GM21723 (cell line): ENCODE measurements at regions not wholly inside any gene's neighbourhood (a gene's known extent, or its start where the extent isn't known, plus 50 kb on each side); places are given as distances from the start of the nearest gene placed in this dataset.

ENCODE experiments used
- ATAC-seq: cut with Tn5 transposase; IDR thresholded peaks from one replicate; pipeline ENCODE4 v1.9.1; 2021; ENCODE audit warnings: mild to moderate bottlenecking, moderate library complexity; ENCODE audit not compliant: unreplicated experiment

DNA sequence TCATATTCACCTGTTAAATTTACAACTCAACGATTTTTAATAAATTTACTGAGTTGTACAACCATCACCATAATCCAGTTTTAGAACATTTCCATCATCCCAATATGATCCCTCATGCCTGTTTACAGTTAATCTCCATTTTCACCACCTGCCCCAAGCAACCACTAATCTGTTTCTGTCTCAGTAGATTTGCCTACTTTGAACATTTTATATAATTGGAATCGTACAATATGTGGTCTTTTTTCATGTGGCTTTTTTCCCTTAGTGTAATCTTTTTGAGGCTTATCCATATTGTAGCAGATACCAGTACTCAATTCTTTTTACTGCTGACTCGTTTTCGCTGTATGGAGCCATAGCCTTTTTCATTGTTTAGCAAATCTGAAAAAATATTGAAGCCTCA is 123.3 kb upstream of the STT3B start:
- no peak for ATAC-seq

DNA sequence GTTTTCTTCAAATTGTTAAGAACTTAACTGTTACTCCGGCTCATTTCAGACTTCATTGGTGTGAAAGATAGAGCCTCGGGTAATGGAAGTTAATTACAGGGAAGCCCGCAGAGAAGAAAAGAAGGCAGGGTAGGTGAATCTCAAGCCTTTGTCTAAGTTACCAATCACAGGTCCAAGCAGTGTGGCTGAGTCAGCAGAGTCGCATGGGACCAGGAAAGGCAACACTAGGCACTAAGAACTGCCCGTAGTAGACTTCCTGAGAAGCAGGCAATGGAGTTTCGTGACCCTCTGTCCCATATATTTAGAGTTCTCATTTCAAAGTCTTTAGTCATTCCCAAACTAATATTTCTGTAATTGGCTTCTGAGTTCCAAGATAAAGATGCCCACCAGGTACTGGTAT is 122.9 kb upstream of the STT3B start:
- ATAC-seq: no peak

DNA sequence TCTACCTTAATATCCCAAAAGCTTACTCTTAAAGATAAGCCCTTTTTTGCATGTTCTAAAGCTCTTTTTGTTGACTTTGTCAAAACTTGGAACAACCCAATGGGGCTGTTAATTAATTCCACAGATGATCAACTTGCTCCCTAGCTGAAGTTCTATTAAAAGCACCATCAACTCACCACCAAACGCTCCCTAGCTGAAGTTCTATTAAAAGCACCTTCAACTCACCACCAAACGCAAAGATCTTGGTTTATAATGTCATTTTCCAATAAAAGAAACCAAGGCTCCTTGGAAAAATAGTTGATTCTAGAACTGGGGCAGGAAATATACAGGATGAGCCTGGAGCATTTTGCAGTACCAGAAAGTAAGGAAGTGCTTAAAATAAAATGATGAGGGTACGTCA is 122.3 kb upstream of the STT3B start:
- ATAC-seq: no peak

DNA sequence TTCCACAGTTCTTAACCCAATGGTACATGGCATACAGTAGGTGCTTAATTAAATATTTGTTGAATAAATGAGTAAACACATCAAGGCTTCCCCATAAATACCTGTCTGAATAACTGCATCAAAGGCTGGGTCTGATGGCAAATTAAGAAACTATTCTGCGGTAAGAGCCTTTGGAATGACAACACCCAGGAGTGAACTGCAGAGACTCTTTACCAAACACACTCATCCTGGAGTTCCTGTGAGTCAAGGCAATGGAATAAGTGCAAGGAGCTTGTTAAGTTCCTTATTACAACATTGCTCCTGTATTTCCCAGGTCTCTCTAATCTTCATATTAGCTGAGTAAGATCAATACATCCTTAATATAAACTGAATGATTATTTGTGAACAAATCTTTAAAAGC is 119.9 kb upstream of the STT3B start:
- ATAC-seq: no peak

DNA sequence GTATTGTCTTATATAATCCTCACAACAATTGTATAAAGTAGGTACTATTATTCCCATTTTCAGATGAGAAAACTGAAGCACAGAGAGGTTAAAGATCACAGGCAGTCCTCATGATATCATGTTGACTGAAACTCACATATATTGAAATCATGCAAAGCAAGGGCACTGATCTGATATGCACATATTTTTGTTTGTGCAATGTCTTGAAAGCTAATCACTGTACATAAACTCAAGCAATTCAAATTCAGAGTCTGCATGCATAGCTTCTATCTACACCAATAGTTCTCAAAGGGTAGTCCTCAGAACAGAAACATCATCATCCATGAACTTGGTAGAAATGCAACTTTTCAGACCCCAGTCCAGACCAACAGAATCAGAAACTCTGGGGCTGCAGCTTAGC is 119.2 kb upstream of the STT3B start:
- ATAC-seq: no peak

DNA sequence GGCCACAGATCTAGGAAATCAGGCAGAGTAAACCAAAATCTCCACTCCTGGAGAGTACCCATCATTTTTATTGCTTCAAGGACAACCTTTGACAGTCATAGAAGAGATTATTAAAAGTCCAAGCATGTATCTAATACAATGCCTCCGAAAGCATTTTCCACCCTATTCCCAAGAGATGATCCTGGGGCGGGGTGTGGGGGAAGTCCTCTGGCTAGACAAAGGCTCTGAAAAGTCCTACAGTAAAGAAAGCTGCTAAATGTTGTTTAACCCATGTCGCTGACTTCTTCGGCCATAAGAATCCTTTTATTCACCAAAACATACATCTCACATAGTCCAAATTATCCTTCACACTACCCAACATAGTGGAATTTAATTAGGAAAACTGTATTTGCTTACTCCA is 115.7 kb upstream of the STT3B start:
- ATAC-seq: no peak

DNA sequence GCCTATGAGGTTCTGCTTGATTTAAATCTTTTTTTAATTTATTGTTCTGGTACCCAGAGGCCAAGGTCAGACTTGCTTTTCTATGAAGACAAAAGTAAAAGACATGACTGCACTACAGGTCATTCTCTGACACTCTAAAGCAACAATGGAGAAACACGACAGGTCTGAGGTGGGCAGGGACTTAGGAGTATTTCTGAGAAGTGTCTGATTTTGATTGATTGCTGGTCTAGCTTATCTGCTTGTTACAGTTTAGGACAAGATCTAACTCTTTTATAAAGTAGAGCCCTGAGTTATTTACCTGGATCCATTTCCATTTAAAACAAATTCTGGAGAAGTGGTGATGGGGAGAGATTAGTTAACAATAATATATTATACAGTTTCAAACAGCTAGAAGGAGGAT is 115.2 kb upstream of the STT3B start:
- no peak for ATAC-seq

DNA sequence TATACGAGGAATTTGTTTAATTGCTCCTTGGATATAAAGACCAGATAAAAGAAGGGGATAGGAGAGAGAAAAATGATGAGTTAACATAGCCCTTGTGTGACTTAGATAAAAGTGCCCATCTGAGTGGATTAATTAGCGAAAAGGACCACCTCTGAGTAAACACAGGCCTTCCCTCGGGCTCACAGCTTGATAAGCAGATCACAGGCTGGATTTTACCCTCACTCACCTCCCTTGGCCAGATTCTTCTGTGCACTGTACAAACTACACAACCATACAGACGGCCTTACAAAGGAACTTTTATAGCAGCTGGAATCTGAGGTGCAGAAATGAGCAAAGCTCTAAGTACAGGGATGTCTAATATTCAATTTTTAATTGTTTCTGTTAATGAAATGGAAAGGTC is 112.4 kb upstream of the STT3B start:
- ATAC-seq: no peak

DNA sequence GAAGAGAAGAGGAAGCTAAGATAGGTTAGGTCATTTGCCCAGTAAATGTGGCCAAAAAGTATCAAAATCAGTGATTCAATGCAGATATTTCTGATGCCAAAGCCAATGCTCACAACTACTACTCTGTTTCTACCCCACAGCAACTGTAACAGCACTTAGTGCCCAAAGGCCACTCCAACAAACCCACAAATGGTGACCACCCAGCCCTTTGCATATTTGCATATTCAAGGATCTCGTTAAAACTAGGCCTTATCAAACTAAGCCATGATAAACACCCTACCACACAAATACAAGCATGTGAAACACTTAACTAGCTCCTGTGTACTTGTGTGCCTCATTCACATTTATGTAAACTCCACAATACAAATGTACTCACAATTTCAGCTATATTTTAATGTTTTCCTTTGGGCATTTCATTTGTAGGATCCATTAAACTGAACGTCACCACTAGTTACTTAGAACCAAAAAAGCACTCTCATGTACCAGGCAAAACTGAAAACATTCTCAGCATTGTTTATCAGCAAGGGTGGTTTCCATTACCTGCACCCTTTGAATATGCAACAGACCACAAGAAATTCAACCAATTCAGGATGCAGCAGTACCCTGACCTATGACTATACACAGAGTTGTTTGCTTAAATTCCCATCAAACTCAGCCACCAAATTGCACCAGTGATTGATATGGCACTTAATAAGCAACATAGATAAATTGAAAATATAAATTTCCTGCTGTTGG is 111.2 kb upstream of the STT3B start:
- no peak for ATAC-seq

DNA sequence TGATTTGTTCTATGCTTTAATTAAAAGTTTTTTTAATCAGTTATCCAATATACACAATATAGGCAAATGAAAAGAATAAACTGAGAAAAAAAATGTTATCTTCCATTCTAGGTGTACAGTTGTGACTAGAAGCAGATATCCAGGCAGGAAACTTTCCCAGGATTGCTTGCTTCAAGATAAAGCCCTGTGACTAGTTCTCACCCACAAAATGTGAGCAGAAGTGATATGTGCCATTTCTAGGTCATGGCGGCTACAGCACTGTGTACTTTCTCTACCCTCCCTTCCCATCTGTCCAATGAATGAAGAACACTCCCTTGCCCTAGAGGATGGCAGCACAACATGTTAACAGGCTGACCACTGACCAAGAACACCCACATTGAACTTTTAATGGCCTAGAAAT is 110.5 kb upstream of the STT3B start:
- ATAC-seq: no peak

DNA sequence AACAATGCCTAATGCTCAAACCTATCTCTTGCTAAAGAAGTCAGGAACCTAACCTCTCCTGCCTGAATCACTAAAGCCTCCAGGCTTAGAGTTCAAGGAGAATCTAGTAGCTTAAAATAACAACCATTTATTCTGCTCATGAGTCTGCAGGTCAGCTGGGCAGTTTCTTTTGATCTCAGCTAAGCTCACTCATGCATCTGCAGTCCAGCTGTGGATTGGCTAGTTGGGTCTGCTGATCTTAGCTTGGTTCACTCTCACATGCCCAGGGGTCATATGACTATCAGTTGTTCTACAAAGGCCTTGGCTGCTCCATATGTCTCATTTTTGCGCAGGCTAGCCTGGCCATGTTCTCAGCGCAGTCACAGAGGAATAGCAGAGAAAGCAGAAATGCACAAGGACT is 109.2 kb upstream of the STT3B start:
- no peak for ATAC-seq

DNA sequence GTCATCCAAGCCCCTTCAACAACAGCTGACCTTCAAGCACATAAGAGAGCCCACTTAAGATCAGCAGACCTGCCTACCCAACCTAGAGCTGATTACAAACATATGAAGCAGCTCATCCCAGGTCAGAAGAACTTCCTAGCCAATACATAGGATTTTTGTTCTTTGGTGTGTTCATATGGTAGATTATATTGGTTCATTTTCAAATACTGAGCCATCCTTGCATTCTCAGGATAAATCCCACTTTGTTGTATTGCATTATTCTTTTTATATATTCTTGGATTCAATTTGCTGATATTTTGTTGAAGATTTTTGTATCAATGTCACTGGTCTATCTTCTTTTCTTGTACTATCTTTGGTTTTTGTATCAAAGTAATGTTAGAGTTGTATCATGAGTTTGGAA is 107.3 kb upstream of the STT3B start:
- ATAC-seq: no peak

DNA sequence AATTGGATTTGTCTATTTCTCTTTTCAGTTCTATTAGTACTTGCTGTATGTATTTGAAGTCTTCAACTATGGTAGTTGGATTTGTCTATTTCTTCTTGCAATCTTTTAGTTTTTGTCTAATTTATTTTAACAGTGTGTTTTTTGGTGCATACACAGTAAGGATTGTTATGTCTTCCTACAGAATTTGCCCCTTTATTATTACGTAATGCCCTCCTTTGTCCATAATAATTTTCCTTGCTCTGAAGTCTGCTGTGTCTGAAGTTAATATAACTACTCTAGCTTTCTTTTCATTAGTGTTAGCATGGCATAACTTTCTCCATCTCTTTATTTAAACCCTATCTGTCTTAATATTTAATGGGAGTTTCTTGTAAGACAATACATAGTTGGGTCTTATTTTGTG is 105.1 kb upstream of the STT3B start:
- no peak for ATAC-seq

DNA sequence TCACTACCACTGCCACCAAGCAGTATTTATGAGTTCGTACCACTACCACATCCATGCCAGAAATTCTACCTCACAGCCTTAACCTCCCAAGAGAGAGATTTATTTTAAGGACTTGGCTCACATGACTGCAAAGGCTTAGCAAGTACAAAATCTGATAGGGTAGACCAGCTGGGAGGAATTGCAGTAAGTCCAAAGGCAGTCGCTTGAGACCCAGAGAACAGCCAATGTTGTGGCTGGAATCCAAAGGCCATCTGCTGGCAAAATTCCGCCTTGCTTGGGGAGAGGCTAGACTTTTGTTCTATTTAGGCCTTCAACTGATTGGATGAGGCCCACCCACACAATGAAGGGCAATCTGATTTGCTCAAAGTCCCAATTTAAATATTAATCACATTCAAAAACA is 101.4 kb upstream of the STT3B start:
- no peak for ATAC-seq

DNA sequence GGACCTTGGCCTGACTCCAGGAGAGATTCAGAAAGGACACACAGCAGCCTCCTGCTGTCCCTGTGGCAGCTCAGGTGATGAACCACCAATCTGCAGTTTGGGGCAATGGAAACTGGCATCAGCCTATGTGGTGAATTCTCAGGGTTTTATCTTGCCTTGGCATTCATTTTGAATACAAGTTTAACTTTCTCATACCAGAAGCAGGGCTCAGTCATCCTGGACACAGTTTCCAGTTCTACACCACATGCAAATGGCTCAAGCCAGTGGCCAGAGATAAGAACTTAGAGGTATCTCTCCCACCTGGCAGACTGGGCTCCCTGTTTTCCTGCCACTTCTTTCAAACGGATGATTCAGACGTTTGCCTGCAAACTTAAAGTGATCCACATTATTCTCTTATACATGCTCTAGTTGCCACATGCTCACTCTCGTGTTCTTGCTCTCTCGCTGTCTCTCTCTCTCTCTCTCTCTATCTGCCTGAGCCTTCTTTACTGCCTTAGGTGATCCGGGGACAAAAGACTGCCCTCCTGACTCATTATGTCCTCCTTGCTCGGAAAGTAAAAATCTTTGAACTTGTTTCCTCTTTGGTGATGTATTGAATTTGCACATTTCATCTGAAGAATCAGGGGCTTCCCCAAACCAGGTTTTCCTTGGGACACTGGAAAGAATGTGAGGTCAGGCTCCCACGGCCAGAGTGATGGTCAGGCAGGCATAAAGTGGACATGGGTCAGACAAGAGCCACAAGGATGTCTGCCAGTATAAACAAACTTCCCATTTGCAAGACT is 99.6 kb upstream of the STT3B start:
- no peak for ATAC-seq

DNA sequence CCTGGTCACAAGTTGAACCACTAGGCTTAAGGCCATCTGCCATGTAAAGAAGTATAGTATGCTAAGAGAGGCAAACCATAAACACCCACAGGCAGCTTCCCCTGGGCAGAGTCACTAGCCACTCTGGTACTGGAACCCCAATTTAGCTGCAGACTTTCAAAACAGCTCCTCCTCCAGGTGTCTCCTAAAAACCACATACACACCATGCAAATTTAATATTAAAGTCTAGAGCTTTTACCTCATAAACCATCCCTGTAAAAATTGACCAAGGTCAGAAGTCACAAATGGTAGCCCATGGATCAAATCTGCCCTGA is 99.1 kb upstream of the STT3B start:
- peak; percentile 51 for ATAC-seq

DNA sequence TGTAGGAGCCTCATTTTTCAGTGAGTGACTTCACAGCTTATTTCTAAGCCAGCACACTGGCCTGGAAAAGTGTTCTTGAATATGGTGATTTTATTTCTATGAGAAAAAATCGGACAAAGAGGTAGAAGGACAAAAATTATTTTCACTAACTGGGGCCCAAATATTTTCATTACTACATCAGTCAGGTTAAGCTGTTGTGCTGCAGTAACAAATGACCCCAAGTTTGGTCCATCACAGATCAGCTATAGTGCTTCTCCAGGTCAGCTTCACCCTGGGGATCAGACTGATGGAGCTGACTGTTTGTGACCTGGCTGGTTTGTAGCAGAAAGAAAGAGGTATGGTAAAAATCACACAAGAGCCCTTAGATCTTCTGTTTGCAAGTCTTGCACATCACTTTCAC is 97.9 kb upstream of the STT3B start:
- no peak for ATAC-seq

DNA sequence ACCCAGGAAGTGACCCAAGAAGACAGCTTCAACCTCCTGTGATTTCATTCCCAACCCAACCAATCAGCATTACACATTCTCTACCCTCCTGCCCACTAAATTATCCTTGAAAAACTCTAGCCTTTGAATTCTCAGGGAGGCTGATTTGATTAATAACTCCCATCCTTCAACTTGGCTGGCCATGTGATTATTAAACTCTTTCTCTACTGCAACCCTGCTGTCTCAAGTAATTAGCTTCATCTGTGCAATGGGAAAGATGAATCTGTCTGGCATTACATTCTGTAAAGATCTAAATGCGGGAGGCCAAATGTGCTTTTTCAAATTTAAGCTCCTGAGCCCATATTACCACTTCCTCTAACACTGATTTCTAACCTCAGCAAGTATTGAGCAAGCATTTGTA is 95.9 kb upstream of the STT3B start:
- no peak for ATAC-seq

DNA sequence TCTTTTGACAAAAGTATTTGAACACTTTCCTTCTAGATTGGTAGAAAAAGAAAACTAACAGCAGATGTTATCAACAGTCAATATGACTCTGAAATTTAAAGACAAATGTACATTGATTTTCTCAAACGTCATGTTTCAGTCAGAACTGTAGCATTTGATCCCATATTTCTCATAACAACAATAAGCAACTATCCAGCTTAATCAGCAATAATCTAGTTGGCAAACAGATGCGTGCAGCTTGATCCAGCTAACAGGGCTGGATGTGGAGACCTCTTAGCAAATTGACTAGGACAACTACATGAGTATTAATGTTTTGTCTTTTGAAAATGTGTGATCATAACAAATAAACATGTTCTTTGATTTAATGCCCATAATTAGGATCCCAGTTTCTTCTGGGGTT is 94.0 kb upstream of the STT3B start:
- ATAC-seq: no peak

DNA sequence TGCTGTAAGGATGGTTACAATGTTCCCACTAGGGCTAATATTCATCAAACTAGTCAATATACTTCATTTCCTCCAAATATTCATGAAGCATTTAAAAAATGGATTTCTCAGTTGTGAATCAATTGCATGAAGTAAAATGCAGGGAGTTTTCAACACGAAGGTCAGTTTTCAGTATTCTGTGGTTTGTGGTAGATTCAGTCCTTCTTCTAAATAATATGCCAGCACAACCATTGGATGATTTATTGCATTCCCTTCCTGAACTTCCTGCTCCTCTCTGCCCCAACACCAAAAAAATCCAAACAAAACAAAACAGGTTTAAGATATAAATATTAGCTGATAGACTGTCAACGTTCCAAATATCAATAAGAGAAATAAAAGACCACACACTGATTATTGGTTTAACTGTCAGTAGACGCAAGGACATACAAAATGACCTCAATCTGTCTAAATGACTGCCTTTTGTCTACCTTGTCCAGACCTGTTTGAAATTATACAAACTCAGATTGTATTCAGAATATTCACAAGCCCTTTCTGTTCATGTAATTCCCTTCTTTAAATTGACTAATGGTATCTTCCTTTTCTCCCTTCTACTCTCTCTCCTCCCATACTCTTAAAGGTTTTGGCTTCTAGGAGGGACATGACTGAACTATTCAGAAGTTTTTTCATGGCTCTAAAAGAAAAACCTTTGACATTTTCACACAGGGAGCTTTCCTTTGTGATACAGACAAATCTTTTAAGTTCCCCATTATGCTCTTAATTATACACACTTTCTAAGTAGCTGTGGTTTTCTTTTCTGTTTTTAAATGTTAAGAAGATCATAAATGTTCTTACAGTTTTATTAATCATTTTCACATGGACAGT is 92.6 kb upstream of the STT3B start:
- ATAC-seq: no peak

DNA sequence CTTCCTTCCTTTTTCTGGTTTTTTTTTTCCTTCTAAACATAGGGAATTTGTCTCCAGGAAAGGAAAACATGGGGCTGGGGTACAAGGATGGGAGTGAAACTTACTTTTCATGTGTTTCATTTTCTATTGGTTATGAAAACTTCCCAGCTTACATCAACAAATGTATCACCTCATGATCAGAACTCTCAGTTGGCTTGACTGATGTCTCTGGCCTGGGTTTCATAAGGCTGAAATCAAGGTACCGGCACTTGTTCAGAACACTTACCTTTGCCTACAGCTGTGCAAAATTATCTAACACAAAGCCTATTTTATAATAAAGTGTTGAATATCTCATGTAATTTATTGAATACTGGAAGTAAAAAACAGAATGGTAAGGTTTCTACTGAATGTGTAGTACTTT is 91.8 kb upstream of the STT3B start:
- ATAC-seq: no peak

DNA sequence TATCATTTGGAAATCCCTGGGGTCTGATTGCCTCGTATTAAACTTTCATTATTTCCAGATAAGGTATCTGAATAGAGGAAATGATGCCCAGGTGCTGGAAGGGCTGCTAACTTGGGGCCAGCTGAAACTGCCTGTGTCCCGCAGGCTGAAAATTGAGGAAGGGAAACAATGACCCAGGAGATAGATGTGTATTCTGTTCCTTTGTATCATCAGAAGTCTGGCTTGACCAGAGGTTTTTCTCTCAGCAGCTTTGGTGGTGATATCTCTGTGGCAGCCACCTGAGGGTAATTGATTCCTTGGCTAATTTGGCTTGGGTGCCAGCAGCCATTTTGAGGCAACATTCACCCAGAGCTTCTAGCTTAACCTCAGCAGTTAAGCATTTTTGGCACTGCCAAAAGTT is 90.0 kb upstream of the STT3B start:
- no peak for ATAC-seq
